ENCODE measurements at regions not wholly inside any gene's neighbourhood (a gene's known extent, or its start where the extent isn't known, plus 50 kb on each side); places are given as distances from the start of the nearest gene placed in this dataset.
"Not testable (repeated sequence)": the region's sequence is repeated elsewhere in the genome, so short reads cannot be mapped to it uniquely, and the experiment has no call there.

DNA sequence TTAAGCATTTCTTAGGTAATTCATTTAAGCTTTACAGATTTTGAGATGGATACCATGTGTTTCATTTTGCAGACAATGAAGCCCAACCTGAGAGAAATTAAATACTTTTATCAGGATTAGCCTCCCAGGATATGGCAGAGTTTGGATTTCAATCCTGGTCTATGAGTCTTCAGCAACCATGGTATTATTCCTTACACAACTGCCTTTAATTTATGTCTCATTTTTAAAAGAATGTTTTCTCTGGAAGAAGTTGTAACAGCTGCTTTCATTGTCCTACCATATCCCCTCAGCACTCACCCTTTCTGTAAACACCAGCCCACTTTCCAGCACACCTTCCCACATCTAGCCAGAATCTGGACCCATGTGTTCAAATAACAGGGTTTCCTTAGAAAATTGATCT is 863.7 kb upstream of the VRK2 start:
- DNase-seq = no peak

- DNase-seq = no peak
These were observed 861.0 kb upstream of the VRK2 start for GRCh38 chr2:57185568-57185967.

GRCh38 chr2:57190007-57190406 is 856.6 kb upstream of the VRK2 start:
- DNase-seq = no peak

DNA sequence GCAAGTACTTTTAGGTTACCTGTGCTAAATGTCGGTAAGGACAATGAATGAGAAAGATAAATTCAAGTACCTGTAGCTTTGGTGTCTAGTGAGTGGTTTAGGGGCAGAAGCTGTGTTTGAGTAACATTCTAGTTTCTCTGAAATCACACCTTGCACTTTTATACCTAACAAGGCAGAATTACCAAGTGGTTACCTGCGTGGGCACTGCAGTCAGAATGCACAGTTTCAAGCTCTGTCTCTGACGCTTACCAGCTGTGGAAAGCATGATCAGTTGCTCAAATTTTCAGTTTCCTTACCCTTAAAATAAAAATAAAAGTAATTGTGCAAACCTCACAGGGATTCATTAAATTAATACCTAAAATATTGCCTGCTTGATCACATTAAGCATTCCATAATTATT is 846.9 kb upstream of the VRK2 start:
- no peak for DNase-seq

DNA sequence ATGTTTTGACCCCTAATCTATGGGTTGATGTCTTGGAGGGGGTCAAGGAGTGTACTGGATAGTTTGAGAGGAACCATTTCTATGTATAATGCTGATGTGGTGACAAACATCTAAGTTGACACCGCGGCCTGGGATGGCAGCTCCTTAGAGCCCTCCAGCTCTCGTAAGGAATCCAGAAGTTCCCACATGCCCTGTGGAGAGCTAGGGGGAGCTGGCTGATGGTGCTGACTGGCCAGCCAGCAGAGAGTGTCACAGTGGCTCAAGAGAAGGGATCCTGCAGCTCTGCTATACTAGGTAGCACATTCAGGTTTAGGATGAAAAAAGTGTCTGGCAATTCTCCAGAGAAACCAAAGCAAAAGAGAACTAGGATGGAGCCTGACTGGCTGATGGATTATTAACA is 842.2 kb upstream of the VRK2 start:
- DNase-seq = no peak

DNA sequence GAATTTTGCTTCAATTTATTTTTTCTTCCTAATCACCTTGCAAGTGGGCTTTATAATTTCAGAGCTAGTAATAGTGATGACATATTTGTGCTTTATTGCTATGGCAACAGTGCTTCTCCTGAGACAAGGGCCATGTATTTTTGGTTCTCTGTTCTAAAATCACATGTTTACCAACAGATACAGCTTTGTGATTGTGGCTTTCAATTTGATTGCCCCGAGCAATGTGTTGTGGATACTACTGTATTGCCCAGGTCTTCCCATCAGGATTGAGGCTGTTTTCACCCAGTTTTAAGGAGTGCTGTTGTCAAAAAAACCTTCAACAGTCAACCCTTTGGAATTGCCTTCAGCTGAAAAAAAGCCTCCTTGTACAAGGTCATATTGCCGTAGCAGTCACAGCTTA is 841.4 kb upstream of the VRK2 start:
- DNase-seq = no peak

DNA sequence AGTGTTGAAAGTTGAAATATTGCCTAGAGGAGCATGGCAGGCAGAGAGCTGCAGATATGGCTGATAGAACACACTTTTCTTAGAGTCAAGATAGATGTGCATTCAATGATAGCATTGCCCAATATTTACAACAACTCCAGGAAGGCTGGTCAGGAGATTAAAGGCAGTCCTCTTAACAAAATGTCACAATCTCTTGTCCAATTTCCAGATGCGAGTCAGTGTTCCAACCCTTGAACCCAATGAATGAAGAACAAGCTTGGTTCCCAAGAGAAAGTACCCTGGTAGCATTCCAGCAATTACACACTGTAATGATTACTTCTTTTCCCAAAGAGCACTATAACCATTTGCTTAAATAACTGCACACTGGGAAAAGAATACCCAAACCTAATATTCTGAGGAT is 839.4 kb upstream of the VRK2 start:
- no peak for DNase-seq

DNA sequence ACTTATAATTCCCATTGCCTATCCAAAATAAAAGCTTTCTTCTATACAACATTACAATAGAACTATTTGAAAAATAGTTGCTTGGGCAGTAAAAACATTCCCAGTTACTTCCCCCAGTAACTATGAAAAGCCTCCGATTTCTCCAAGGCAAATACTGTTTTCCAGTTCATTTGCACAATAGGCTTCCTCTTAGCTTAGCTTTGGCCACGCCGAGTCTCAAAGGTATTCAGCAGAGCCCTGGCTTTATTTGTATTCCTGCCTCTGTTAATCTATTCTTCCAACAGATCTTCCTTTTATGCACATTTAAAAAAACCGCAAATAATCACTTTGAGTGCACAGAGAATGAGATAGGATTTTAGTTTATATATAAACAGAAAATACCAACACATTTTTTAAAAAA is 836.8 kb upstream of the VRK2 start:
- DNase-seq = no peak

GRCh38 chr2:57210855-57211254 is 835.8 kb upstream of the VRK2 start:
- DNase-seq = no peak

DNA sequence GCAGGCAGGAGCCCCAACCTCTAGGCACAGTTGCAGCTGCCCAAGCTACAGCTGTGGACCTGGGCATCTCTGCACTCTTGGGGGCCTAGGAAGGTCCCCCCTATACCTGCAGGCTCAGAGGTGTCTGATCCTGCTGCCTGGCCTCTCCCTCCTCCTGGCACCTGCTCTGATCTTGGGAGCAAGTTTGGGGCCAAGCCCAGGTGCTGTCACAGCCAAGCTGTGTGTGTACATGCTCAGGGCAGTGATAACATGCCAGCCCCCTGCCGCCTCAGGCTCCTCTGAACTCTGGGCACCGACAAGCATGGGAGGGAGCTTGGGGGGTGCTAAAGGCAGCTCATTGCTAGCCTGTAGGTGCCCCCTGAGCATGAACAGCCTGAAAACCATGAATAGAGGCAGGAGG is 829.6 kb upstream of the VRK2 start:
- no peak for DNase-seq

DNA sequence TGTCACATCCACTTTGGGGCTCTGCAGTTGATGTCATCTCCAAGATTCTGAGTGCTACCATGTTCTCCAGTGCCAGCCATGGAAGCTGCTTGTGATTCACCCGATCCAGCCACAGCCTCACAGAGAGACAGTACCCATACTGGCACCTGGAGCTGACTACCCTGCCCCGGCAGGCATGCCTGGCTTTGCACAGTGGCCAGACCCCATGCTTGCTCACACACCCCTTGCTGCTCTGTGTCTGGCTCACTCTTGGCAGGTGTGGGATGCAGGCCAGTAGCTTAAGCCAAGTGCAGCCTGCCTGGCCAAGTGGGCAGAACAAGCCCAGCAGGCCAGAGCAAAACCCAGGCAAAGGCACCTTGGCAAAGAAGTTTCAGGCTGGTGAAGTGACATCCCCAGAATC is 828.4 kb upstream of the VRK2 start:
- no peak for DNase-seq

GRCh38 chr2:57229706-57230105 is 816.9 kb upstream of the VRK2 start:
- not testable (repeated sequence) for DNase-seq

- DNase-seq = not testable (repeated sequence)
These were observed 814.3 kb upstream of the VRK2 start for GRCh38 chr2:57232341-57232740.

DNA sequence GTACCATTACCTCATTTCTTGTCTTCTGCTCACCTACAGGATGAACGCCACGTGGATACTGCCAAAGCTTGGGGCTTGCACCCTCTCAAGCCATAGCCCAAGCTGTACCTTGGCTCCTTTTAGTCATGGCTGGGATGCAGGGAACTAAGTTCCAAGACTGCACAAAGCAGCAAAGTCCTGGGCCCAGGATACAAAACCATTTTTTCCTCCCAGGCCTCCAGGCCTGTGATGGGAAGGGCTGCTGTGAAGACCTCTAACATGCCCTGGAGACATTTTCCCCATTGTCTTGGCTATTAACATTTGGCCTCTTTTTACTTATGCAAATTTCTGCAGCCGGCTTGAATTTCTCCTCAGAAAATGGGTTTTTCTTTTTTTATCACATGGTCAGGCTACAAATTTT is 795.1 kb upstream of the VRK2 start:
- DNase-seq = not testable (repeated sequence)

- not testable (repeated sequence) for DNase-seq
These were observed 770.2 kb upstream of the VRK2 start for GRCh38 chr2:57276408-57276807.

- DNase-seq = no peak
These were observed 768.2 kb upstream of the VRK2 start for GRCh38 chr2:57278451-57278850.

- DNase-seq = no peak
These were observed 755.4 kb upstream of the VRK2 start for GRCh38 chr2:57291209-57291608.

- no peak for DNase-seq
These were observed 749.6 kb upstream of the VRK2 start for GRCh38 chr2:57296795-57297517.

- no peak for DNase-seq
These were observed 732.9 kb upstream of the VRK2 start for GRCh38 chr2:57313678-57314077.

- no peak for DNase-seq
These were observed 731.9 kb upstream of the VRK2 start for GRCh38 chr2:57314682-57315081.

DNA sequence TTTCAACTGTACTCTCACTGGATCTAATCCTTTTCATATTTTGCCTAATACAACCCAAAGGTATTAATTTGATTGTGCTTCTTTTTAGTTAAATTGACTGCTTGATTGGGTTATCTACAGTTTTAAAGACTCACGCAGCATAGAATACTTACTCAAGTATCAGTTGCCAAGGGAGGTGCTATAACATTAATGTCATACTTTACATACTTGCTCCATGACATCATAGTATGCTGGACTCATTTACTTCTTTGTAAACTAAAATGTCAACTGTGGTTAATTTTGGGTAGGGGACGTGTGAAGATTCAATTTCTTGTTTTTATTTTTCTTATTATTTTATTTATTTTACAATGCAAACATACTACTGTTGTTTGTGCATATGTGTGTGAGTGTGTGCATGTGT is 716.2 kb upstream of the VRK2 start:
- DNase-seq = no peak

- DNase-seq = no peak
These were observed 713.4 kb upstream of the VRK2 start for GRCh38 chr2:57333221-57333620.

GRCh38 chr2:57343391-57344006 is 703.1 kb upstream of the VRK2 start:
- no peak for DNase-seq

GRCh38 chr2:57368190-57368589 is 678.4 kb upstream of the VRK2 start:
- no peak for DNase-seq

All from NCI-H510A treated with DMSO at 0.1 percent for 48 hours (cell line).